H1 (cell line): ENCODE measurements at regions not wholly inside any gene's neighbourhood (a gene's known extent, or its start where the extent isn't known, plus 50 kb on each side); places are given as distances from the start of the nearest gene placed in this dataset.

Source experiments
- CTCF ChIA-PET: fragments of 300-600 bp; sonication (Branson Sonifier 250); formaldehyde crosslinking; loops from one replicate; lab custom pipeline; 2021; ENCODE audit not compliant: partially characterized antibody; lab: Charles Lee
- POLR2A ChIA-PET: fragments of 300-600 bp; sonication (Branson Sonifier 250); formaldehyde crosslinking; loops from one replicate; lab custom pipeline; 2021; ENCODE audit warnings: inconsistent platforms; ENCODE audit not compliant: partially characterized antibody; lab: Charles Lee
- DNase-seq, 2 experiments: peaks; one replicate each; pipeline versions ENCODE4 v3.0.0 to v3.0.0-alpha.2; 2010 to 2022; ENCODE audit warnings: low spot score in 2 of 2, low read depth in 1 of 2, mixed read lengths in 1 of 2
- FAIRE-seq: peaks from 2 replicates; lab custom pipeline; 2011; peaks lifted over from hg19 to GRCh38; lab: Jason Lieb, UNC
- H2AFZ ChIP-seq: 2 replicates; pipeline ENCODE4 v1.8.1; 2012; ENCODE audit warnings: low read length, inconsistent platforms
- H2AK5ac ChIP-seq: 2 replicates; pipeline ENCODE4 v1.6.1; 2013; ENCODE audit warnings: low read depth, low read length
- H2BK120ac ChIP-seq: replicated peaks from 2 replicates; pipeline ENCODE3; 2013; ENCODE audit warnings: low read depth, low read length, inconsistent platforms
- H2BK12ac ChIP-seq: 2 replicates; pipeline ENCODE4 v1.6.1; 2013; ENCODE audit warnings: low read depth, low read length
- H2BK15ac ChIP-seq: 2 replicates; pipeline ENCODE4 v1.6.1; 2013; ENCODE audit warnings: low read length
- H2BK20ac ChIP-seq: 2 replicates; pipeline ENCODE4 v1.6.1; 2013; ENCODE audit warnings: low read length
- H2BK5ac ChIP-seq: 2 replicates; pipeline ENCODE4 v1.6.1; 2013; ENCODE audit warnings: low read depth, low read length
- H3K14ac ChIP-seq: 2 replicates; pipeline ENCODE4 v1.6.1; 2013; ENCODE audit warnings: inconsistent platforms; ENCODE audit not compliant: insufficient read length
- H3K18ac ChIP-seq: 2 replicates; pipeline ENCODE4 v1.6.1; 2013; ENCODE audit warnings: low read length; ENCODE audit errors: extremely low read depth
- H3K23ac ChIP-seq: 2 replicates; pipeline ENCODE4 v1.6.1; 2013; ENCODE audit warnings: inconsistent platforms; ENCODE audit not compliant: insufficient read length
- H3K23me2 ChIP-seq: 2 replicates; pipeline ENCODE4 v1.6.1; 2013; ENCODE audit warnings: low read depth, low read length
- H3K27ac ChIP-seq: 2 replicates; pipeline ENCODE4 v1.6.1; 2011; ENCODE audit warnings: low read depth, low read length, inconsistent platforms
- H3K27me3 ChIP-seq, 4 experiments: replicated peaks in 1 of 4; 1 replicate in 1 of 4; 2 replicates in 3 of 4; pipeline versions ENCODE4 v1.6.1 to v1.8.1; 2011 to 2013; ENCODE audit warnings: low read length in 3 of 4, mild to moderate bottlenecking in 3 of 4, inconsistent platforms in 2 of 4, mixed read lengths in 2 of 4, moderate library complexity in 1 of 4; ENCODE audit not compliant: control insufficient read depth in 3 of 4, insufficient read depth in 3 of 4; ENCODE audit errors: extremely low read depth in 1 of 4
- H3K36me3 ChIP-seq, 4 experiments: 2 replicates each; pipeline versions ENCODE4 v1.6.1 to v1.8.1; 2011 to 2013; ENCODE audit warnings: mild to moderate bottlenecking in 4 of 4, low read length in 3 of 4, moderate library complexity in 2 of 4, control low read depth in 1 of 4, inconsistent platforms in 1 of 4; ENCODE audit not compliant: insufficient read depth in 4 of 4, control insufficient read depth in 2 of 4
- H3K4ac ChIP-seq: replicated peaks from 2 replicates; pipeline ENCODE3; 2013; ENCODE audit warnings: low read length, low read depth, mixed read lengths, inconsistent platforms; ENCODE audit not compliant: insufficient read length
- H3K4me1 ChIP-seq, 4 experiments: replicated peaks in 1 of 4; 1 replicate in 1 of 4; 2 replicates in 3 of 4; pipeline versions ENCODE4 v1.6.1 to v1.8.1; 2011 to 2013; ENCODE audit warnings: low read length in 3 of 4, inconsistent platforms in 2 of 4, mixed read lengths in 1 of 4; ENCODE audit not compliant: insufficient read depth in 4 of 4, control insufficient read depth in 3 of 4
- H3K4me2 ChIP-seq, 2 experiments: 2 replicates each; pipeline versions ENCODE4 v1.6.1 to v1.8.1; 2011 to 2013; ENCODE audit warnings: low read depth in 2 of 2, low read length in 2 of 2, control low read depth in 1 of 2, inconsistent platforms in 1 of 2, mild to moderate bottlenecking in 1 of 2; ENCODE audit not compliant: insufficient read depth in 1 of 2
- H3K4me3 ChIP-seq, 4 experiments: fragments of 200-600, 300-600 bp in 1 of 4; sonication (generic), shearing (Covaris generic), sonication (Bioruptor Twin) in 1 of 4; 2 replicates each; pipeline versions ENCODE4 v1.5.1 to v1.8.1; 2011 to 2016; ENCODE audit warnings: low read length in 4 of 4, low read depth in 3 of 4, control low read depth in 2 of 4, inconsistent platforms in 2 of 4, mild to moderate bottlenecking in 2 of 4, mixed read lengths in 1 of 4, moderate library complexity in 1 of 4; ENCODE audit not compliant: insufficient read depth in 2 of 4; ENCODE audit errors: extremely low read depth in 1 of 4
- H3K56ac ChIP-seq: replicated peaks from 2 replicates; pipeline ENCODE3; 2013; ENCODE audit warnings: low read depth, mild to moderate bottlenecking, mixed read lengths, low read length, inconsistent platforms; ENCODE audit not compliant: insufficient read length
- H3K79me1 ChIP-seq: 2 replicates; pipeline ENCODE4 v1.6.1; 2013; ENCODE audit warnings: low read depth, low read length, control low read depth
- H3K79me2 ChIP-seq, 2 experiments: 2 replicates each; pipeline versions ENCODE4 v1.6.1 to v1.8.1; 2012 to 2013; ENCODE audit warnings: low read length in 2 of 2, mild to moderate bottlenecking in 2 of 2, inconsistent platforms in 1 of 2; ENCODE audit not compliant: insufficient read depth in 2 of 2, control insufficient read depth in 1 of 2
- H3K9ac ChIP-seq, 4 experiments: replicated peaks in 1 of 4; 1 replicate in 1 of 4; 2 replicates in 3 of 4; pipeline versions ENCODE4 v1.6.1 to v1.8.1; 2011 to 2013; ENCODE audit warnings: low read depth in 3 of 4, low read length in 3 of 4, control low read depth in 2 of 4, mild to moderate bottlenecking in 2 of 4, moderate library complexity in 2 of 4, inconsistent platforms in 1 of 4; ENCODE audit errors: extremely low read depth in 1 of 4
- H3K9me3 ChIP-seq, 2 experiments: 2 replicates each; pipeline versions ENCODE4 v1.6.1 to v1.8.1; 2012 to 2013; ENCODE audit warnings: mild to moderate bottlenecking in 2 of 2, moderate library complexity in 2 of 2, control low read depth in 1 of 2, inconsistent platforms in 1 of 2, low read depth in 1 of 2, low read length in 1 of 2, mixed read lengths in 1 of 2; ENCODE audit not compliant: insufficient read depth in 2 of 2
- H4K20me1 ChIP-seq, 2 experiments: replicated peaks in 1 of 2; 2 replicates each; pipeline versions ENCODE3 to v1.8.1; 2011 to 2013; ENCODE audit warnings: inconsistent platforms in 2 of 2, low read length in 2 of 2, mild to moderate bottlenecking in 1 of 2; ENCODE audit not compliant: insufficient read depth in 2 of 2, control insufficient read depth in 1 of 2
- H4K5ac ChIP-seq: 2 replicates; pipeline ENCODE4 v1.6.1; 2013; ENCODE audit warnings: low read length, low read depth, mixed read lengths, inconsistent platforms; ENCODE audit not compliant: insufficient read length
- H4K8ac ChIP-seq: 2 replicates; pipeline ENCODE4 v1.8.0; 2013; ENCODE audit warnings: mild to moderate bottlenecking, moderate library complexity, low read length, inconsistent platforms; ENCODE audit not compliant: insufficient read depth; ENCODE audit errors: extremely low read depth
- H4K91ac ChIP-seq: replicated peaks from 2 replicates; pipeline ENCODE3; 2013; ENCODE audit warnings: low read length, mixed read lengths, inconsistent platforms; ENCODE audit not compliant: insufficient read length
- HDAC6 ChIP-seq: IDR thresholded peaks from one replicate; pipeline ENCODE4 v1.7.1; 2012; ENCODE audit warnings: low read depth, mild to moderate bottlenecking, inconsistent platforms, low read length, moderate library complexity
- NANOG ChIP-seq: IDR thresholded peaks from 2 replicates; pipeline ENCODE4 v1.6.1; 2011; ENCODE audit warnings: low read length, low read depth, mild to moderate bottlenecking, inconsistent platforms; ENCODE audit not compliant: insufficient read depth, poor library complexity, severe bottlenecking
- RXRA ChIP-seq: IDR thresholded peaks from 2 replicates; pipeline ENCODE4 v1.6.1; 2011; ENCODE audit warnings: low read depth, mild to moderate bottlenecking, low read length, moderate library complexity; ENCODE audit not compliant: insufficient read depth
- SP4 ChIP-seq: IDR thresholded peaks from 2 replicates; pipeline ENCODE4 v1.6.1; 2012; ENCODE audit warnings: low read length, inconsistent platforms
- SRF ChIP-seq: IDR thresholded peaks from 2 replicates; pipeline ENCODE4 v1.6.1; 2011; ENCODE audit warnings: mild to moderate bottlenecking, low read depth, low read length, moderate library complexity
- WGBS, 2 experiments: shearing (Covaris generic) in 1 of 2; methylation state at CpG; one replicate each; pipeline versions ENCODE4 v1.1.6 to v1.1.7; 2013 to 2015; ENCODE audit warnings: low lambda C conversion rate in 2 of 2, mixed read lengths in 2 of 2, inconsistent platforms in 1 of 2, low coverage in 1 of 2, missing lambda C conversion rate in 1 of 2; ENCODE audit not compliant: insufficient replicate concordance in 2 of 2, insufficient coverage in 1 of 2, insufficient read length in 1 of 2; ENCODE audit errors: extremely low coverage in 1 of 2, missing lambda C conversion rate in 1 of 2; 5-methylcytosine and 5-hydroxymethylcytosine counted together
- TF ChIP-seq, protein P1 (sequence below), 3 experiments: IDR thresholded peaks; 1 replicate in 2 of 3; 2 replicates in 1 of 3; pipeline versions ENCODE4 v1.5.1 to v1.6.1; 2011; ENCODE audit warnings: low read length in 3 of 3, mild to moderate bottlenecking in 3 of 3, inconsistent platforms in 2 of 3, low read depth in 1 of 3, moderate library complexity in 1 of 3; ENCODE audit not compliant: insufficient read depth in 1 of 3; ENCODE audit errors: control extremely low read depth in 1 of 3

DNA sequence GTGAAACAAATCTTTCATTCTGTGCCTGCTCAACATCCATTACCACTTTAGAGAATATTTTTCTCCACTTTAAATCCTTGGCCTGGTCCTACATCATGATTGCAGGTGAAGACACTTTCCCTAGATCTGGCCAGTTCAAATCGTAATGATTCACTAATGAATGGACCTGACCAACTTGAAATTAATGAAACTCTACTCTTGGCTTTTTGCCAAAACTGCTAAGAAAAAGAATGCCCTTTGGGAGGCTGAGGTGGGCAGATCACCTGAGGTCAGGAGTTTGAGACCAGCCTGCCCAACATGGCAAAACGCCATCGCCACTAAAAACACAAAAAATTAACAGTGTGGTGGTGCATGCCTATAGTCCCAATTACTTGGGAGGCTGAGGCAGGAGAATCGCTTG is 1082.6 kb upstream of the LCORL start:
- Histone ChIP-seq H3K4me1 (no peaks in the 10 kb centered on the region), H3K27me3 (no peaks in the 10 kb centered on the region), H3K23me2 (no peaks in the 10 kb centered on the region), H2BK5ac (no peak overlapping the region), H2AK5ac (no peak overlapping the region), H3K4me3 (no peak overlapping the region), H3K56ac (no peak overlapping the region), H2BK12ac (no peak overlapping the region), H3K4me2 (no peak overlapping the region), H4K5ac (no peak overlapping the region), H2BK120ac (no peak overlapping the region), H3K4ac (no peak overlapping the region), H3K23ac (no peak overlapping the region), H4K20me1 (no peaks in the 10 kb centered on the region), H4K91ac (no peak overlapping the region), H3K18ac (no peak overlapping the region), H2BK15ac (no peak overlapping the region), H3K36me3 (no peaks in the 10 kb centered on the region), H3K14ac (no peak overlapping the region), H3K79me2 (no peaks in the 10 kb centered on the region), H3K27ac (no peak overlapping the region), H2AFZ (no peak overlapping the region), H4K8ac (no peak overlapping the region), H3K9me3 (no peaks in the 10 kb centered on the region), H2BK20ac (no peak overlapping the region), H3K9ac (no peak overlapping the region), H3K79me1 (no peaks in the 10 kb centered on the region)
- DNase-seq (no peak), FAIRE-seq (no peak)
- ChIA-PET CTCF (no interaction called here), POLR2A (no interaction called here)
- WGBS, 2 experiments, result 94% methylated on average over 3 of the region's 4 CpGs; no CpG with 5 or more reads in 1 of the 2 experiments
- TF ChIP-seq SP4 (no peak), SRF (no peak), RXRA (no peak), HDAC6 (no peak), NANOG (no peak)
- TF ChIP-seq, protein P1, sequence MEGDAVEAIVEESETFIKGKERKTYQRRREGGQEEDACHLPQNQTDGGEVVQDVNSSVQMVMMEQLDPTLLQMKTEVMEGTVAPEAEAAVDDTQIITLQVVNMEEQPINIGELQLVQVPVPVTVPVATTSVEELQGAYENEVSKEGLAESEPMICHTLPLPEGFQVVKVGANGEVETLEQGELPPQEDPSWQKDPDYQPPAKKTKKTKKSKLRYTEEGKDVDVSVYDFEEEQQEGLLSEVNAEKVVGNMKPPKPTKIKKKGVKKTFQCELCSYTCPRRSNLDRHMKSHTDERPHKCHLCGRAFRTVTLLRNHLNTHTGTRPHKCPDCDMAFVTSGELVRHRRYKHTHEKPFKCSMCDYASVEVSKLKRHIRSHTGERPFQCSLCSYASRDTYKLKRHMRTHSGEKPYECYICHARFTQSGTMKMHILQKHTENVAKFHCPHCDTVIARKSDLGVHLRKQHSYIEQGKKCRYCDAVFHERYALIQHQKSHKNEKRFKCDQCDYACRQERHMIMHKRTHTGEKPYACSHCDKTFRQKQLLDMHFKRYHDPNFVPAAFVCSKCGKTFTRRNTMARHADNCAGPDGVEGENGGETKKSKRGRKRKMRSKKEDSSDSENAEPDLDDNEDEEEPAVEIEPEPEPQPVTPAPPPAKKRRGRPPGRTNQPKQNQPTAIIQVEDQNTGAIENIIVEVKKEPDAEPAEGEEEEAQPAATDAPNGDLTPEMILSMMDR (IDR thresholded peaks at IDR 0.05; ENCODE audit: control extremely low read depth in 1 of 3, insufficient read depth in 1 of 3, low read depth in 1 of 3, low read length in 3 of 3), result no peak
